CD4-positive, alpha-beta T cell treated with Interleukin-17A for 4 hours (primary cell): ENCODE measurements at regions not wholly inside any gene's neighbourhood (a gene's known extent, or its start where the extent isn't known, plus 50 kb on each side); places are given as distances from the start of the nearest gene placed in this dataset.
"Not testable (repeated sequence)": the region's sequence is repeated elsewhere in the genome, so short reads cannot be mapped to it uniquely, and the experiment has no call there.

Source experiments
- DNase-seq: peaks from one replicate; pipeline ENCODE4 v3.0.0-alpha.2; 2020; ENCODE audit warnings: mixed read lengths

- no peak for DNase-seq
These were observed 1316.8 kb downstream of the NCAM2 start for GRCh38 chr21:22314963-22315362.

DNA sequence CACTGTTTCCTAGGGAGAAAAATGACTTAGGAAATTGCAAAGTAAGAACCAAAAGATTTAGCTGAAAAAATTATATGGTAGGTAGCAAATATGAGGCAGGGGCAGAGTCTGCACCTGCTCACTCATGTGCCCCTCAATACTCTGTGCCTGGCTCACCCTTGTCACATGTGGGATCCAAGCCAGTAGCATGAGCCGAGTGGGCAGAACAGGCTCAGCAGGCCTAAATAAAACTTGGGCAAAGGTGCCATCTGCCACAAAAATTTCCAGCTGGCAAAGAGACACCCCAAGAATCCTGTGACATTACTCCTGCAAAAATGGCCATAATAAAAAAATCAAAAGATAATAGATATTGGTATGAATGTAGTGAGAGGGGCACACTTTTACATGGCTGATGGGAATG lies 1321.2 kb downstream of the NCAM2 start:
- no peak for DNase-seq

- DNase-seq, result no peak
These were observed 1344.7 kb downstream of the NCAM2 start for GRCh38 chr21:22342889-22343288.

DNA sequence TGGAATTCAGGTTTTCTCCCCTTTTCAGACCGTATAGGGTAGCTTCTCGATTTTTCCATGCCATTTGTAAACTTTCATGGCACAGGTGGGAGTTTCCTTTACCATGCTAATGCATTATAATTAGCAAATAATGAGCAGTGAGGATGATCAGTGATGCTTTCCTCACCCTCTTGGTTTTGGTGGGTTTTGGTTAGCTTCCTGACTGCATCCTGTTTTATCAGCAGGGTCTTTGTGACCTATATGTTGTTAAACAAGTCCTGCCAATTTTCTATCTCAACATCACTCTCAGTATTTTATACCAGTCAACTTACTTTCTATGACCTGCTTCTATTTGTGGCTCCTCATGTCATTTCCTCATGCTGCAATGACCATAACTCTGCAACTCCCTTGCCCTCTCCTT lies 1345.1 kb downstream of the NCAM2 start:
- DNase-seq, result no peak

GRCh38 chr21:22343721-22344120 lies 1345.5 kb downstream of the NCAM2 start:
- DNase-seq, result no peak

DNA sequence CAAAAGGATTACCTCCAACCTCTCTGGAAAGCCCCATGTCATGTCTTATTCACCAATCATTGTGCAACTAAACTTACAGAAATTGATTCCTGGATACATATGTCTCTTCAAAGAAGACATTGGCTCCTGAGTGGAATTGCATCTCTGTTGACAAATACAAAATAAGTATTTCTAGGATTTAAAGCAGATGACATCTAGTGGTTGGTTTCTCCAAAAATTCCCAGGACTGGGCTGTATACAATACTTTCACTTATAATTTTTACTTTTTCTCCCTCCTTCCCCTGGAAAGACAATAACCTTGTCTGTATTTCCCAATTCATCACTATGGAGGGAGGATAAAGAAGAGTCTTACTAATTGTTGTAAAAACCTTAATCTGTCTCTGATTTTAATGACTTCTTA lies 1347.4 kb downstream of the NCAM2 start:
- no peak for DNase-seq

- no peak for DNase-seq
These were observed 1348.4 kb downstream of the NCAM2 start for GRCh38 chr21:22346576-22346975.

GRCh38 chr21:22351076-22351475 lies 1352.9 kb downstream of the NCAM2 start:
- no peak for DNase-seq

DNA sequence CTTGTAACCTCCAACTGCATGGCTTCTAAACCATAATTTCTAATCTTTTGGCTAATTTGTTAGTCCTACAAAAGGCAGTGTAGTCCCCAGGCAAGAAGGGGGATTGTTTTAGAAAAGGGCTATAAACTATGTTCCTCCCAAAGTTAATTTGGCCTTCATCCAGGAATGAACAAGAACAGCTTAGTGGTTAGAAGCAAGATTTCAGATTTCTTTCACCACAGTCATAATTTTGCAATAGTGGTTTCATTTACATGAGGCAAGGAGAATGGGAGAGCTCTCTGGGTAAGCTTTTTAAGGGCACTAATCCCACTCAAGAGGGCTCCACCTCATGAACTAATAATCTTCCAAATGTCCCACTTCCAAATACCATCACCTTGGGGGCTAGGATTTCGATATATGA lies 1353.9 kb downstream of the NCAM2 start:
- DNase-seq, result no peak

GRCh38 chr21:22355949-22356348 lies 1357.7 kb downstream of the NCAM2 start:
- no peak for DNase-seq

DNA sequence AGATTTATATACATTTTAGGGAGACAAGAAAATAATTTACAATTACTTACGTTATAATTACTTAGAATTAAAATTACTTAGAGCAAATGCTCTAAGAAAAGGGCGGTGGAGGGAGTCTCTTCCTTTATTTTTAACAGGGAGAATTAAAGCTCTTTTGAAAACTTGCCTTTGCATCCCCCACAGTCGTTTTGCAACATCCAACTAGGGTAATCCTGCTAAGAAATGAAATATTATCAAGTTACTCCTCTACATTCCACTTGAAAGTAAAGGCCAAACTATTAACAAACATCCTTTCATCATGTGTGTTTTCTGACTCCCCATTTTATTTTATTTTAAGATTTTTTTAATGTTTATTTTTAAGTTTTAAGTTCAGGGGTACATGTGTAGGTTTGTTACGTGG lies 1358.5 kb downstream of the NCAM2 start:
- DNase-seq, result no peak

DNA sequence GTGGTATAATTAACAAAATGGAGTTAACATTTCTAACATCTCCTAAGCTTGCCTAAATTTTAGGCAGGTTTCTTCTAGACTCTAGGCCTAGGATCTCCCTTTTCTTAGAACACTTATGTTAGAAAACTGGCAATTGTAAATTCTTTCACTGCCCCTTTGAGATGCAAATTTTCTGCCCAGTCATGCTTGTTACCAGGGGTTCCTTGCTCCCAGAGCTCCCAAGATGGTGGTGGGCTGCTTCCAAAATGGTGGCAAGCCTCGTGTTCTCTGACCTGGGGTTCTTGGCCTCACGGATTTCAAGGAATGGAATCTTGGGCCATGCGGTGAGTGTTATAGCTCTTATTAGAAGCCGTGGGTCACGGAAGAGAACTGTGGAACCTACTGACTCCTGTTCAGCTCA lies 1361.4 kb downstream of the NCAM2 start:
- not testable (repeated sequence) for DNase-seq

- no peak for DNase-seq
These were observed 1365.3 kb downstream of the NCAM2 start for GRCh38 chr21:22363504-22363903.

GRCh38 chr21:22364163-22364562 lies 1366.0 kb downstream of the NCAM2 start:
- DNase-seq, result no peak

GRCh38 chr21:22374218-22374969 lies 1376.2 kb downstream of the NCAM2 start:
- no peak for DNase-seq

DNA sequence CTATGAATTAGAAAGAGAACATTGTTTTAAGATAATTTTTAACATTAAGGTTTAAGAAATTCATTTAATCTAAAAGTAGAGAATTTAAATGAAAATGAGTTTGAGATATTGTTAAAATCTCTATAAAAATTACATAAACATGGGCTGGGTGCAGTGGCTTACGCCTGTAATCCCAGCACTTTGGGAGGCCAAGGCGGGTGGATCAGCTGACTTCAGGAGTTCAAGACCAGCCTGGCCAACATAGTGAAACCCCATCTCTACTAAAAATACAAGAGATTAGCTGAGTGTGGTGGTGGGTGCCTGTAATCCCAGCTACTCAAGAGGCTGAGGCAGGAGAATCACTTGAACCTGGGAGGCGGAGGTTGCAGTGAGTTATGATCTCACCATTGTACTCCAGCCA lies 1379.6 kb downstream of the NCAM2 start:
- not testable (repeated sequence) for DNase-seq

GRCh38 chr21:22393324-22393723 lies 1395.1 kb downstream of the NCAM2 start:
- DNase-seq, result no peak

GRCh38 chr21:22395965-22396364 lies 1397.8 kb downstream of the NCAM2 start:
- no peak for DNase-seq

DNA sequence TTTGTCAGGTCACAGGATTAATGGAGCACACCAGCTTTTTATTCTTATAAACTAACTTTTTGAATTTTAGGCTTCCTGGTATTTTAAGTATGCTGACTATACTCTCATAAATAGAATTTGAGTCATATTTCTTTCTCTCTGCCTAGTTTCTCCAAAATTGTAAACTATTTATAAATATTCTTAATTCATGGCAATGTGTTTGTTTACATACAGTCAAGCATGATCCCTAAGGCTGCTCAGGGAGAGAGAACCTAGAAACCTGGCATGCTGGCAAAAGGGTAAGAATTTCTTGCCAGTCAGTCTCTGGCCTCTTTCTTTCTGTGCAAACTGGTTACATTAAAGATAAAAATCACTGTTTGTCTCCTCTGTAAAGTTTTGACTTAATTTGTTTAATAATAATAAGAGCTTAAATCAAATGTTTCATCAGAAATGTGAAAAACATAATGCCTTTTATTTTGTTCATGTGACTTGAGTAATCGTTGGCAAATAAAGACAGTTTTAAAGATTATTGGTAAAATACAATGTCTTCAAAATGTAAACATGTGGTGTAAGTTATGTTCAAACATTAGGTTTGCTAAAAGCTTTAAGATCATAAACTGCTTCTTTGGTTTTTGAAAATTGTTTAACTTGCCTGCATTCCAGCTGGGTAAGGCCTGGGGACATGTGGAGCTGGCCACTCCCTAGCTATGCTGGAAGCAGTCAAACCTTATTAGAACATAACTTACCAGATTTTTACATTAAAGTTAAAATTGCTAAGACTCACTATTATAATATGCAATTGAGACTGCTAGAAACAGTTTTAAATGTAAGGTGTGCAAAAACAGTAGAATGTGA lies 1401.7 kb downstream of the NCAM2 start:
- no peak for DNase-seq

- no peak for DNase-seq
These were observed 1411.4 kb downstream of the NCAM2 start for GRCh38 chr21:22409571-22409970.

DNA sequence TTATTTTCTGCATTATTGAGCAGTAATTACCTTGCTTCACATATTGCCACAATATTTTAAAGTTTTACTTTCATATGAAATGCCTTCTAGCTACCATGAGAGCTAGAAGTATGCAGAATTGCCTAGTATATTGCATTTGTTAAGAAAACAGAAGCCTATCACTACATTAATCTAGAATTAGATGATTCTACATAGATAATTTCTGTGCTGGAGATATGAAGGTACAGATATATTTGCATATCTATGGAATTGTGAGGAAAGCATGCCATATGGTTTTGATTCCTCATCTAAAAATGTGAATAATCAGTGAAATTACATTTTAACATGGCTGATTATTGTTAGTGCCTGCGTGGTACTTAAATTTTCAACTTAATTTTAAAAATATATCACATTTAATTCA lies 1418.3 kb downstream of the NCAM2 start:
- DNase-seq, result no peak

DNA sequence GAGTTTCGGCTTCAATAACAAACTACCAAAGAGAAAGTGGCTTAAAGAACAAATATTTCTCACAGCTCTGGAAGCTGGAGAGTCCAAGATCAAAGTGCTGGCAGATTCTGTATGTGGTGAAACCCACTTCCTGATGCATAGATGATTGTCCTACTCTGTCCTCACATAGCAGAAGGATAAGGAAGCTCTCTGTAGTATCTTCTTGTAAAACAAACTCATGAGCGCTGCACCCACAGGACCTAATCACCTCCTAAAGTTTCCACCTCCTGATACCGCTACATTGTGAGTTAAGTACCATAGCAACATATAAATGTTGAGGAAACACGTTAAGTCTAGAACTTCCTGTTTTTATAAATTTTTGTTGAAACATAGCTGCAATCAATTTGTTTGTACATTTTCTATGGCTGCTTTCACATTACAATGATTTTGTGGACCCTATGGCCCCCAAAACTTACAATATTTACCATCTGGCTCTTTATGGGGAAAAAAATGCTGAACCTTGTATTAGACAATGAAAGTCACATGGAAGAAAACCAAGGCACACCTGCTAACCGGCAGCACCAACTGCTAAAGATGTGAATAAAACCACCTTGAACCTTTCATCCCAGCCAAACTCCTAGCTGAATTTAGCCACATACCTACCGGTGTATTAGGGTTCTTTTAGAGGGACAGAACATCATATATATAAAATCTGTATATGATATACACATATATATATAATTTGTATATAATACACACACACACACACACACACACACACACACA lies 1423.4 kb downstream of the NCAM2 start:
- no peak for DNase-seq

GRCh38 chr21:22438428-22439086 lies 1440.3 kb downstream of the NCAM2 start:
- DNase-seq, result no peak
